AG09309 (cell line): ENCODE measurements at regions not wholly inside any gene's neighbourhood (a gene's known extent, or its start where the extent isn't known, plus 50 kb on each side); places are given as distances from the start of the nearest gene placed in this dataset.
"Not testable (repeated sequence)": the region's sequence is repeated elsewhere in the genome, so short reads cannot be mapped to it uniquely, and the experiment has no call there.

Experiments
- DNase-seq: peaks from one replicate; pipeline ENCODE4 v3.0.0-alpha.2; 2010; ENCODE audit warnings: low read depth
- H3K4me3 ChIP-seq: 2 replicates; pipeline ENCODE4 v1.5.1; 2011; ENCODE audit warnings: mild to moderate bottlenecking, low read depth, low read length, moderate library complexity; ENCODE audit not compliant: control insufficient read depth
- CTCF ChIP-seq: IDR thresholded peaks from 2 replicates; pipeline ENCODE4 v1.5.1; 2011; ENCODE audit warnings: mild to moderate bottlenecking, low read depth, low read length, inconsistent platforms; ENCODE audit not compliant: insufficient read depth, control insufficient read depth; ENCODE audit errors: missing control alignments

GRCh38 chr11:87574193-87574592 lies 536.5 kb downstream of the TMEM135 start:
- TF ChIP-seq CTCF, result no peak

GRCh38 chr11:87573708-87574107 lies 536.0 kb downstream of the TMEM135 start:
- TF ChIP-seq CTCF, result no peak
- DNase-seq, result no peak
- no peak overlapping the region for H3K4me3 ChIP-seq

More at GRCh38 chr11:87574193-87574592, 536.5 kb downstream of the TMEM135 start:
- H3K4me3 ChIP-seq, result no peak overlapping the region
- DNase-seq, result no peak

GRCh38 chr11:87572881-87573280 lies 535.1 kb downstream of the TMEM135 start:
- no peak for DNase-seq
- no peak overlapping the region for H3K4me3 ChIP-seq
- no peak for TF ChIP-seq CTCF

GRCh38 chr11:87560352-87560751 lies 522.6 kb downstream of the TMEM135 start:
- no peak for TF ChIP-seq CTCF
- no peak for DNase-seq
- H3K4me3 ChIP-seq, result no peak overlapping the region

GRCh38 chr11:87559852-87560251 lies 522.1 kb downstream of the TMEM135 start:
- DNase-seq, H3K4me3 ChIP-seq: not testable (repeated sequence)

- DNase-seq, result no peak
- H3K4me3 ChIP-seq, result no peak overlapping the region
- TF ChIP-seq CTCF, result no peak
These were observed 517.4 kb downstream of the TMEM135 start for GRCh38 chr11:87555101-87555500.

DNA sequence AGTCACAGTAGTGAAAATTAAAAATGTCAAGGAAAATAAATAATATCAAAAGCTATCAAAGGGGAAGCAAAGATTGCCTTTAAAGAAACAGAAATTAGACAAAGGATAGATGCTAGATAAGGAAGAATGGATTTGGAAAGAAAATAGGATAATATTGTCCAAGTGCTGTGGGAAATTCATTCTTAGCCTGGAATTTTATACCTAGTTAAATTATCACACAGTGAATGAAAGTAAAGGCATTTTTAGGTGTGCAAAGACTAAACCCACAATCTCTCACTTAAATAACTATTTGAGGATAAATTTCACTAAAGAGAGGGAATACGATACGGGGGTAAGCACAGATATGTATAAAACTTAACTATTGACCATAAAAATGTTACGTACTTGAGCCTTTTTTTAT lies 511.1 kb downstream of the TMEM135 start:
- no peak overlapping the region for H3K4me3 ChIP-seq
- TF ChIP-seq CTCF, result no peak
- DNase-seq, result no peak
